ENCODE measurements at regions not wholly inside any gene's neighbourhood (a gene's known extent, or its start where the extent isn't known, plus 50 kb on each side); places are given as distances from the start of the nearest gene placed in this dataset.
"Not testable (repeated sequence)": the region's sequence is repeated elsewhere in the genome, so short reads cannot be mapped to it uniquely, and the experiment has no call there.

- DNase-seq: no peak
Observed at GRCh38 chr15:60275624-60276023, 122.2 kb downstream of the ANXA2 start.

- no peak for DNase-seq
Observed at GRCh38 chr15:60278879-60279278, 118.9 kb downstream of the ANXA2 start.

DNA sequence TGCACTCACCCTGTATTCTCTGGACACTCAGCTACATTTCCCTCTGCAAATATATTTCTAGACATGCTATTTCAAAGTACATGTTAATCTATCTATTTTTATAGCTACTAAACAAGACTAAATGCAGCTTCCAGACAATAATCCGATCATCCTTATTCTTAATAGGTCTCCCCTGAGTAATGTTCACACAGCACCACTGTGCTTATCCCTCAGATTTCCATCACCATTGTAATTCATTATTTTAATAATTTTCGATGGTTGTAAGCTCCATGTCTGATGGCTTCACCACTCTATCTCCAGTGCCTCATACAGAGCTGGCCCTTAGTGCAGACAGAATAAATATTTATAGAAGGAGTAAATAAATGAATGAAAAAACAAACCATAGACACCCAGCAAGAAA, 117.5 kb downstream of the ANXA2 start:
- no peak for DNase-seq

DNA sequence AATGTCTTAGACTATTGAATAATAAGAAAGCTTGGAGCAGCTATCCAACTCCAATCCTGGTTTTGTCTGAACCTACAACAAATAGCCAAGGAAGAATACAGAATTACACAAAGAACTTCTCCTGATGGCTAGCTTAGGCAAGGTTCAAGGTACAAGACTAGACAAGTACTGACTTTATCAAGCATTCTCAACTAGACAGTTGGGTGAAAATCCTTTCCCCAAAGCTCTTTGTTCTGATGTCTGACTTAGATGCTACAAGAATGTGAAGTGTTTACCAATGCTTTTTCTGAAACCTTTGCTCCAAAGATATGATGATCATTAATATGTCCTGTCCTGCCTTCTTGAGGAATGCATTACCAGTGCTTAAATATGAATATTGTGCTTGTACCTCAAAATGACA, 113.8 kb downstream of the ANXA2 start:
- no peak for DNase-seq

GRCh38 chr15:60295901-60296300, 101.9 kb downstream of the ANXA2 start:
- not testable (repeated sequence) for DNase-seq

- no peak for DNase-seq
Observed at GRCh38 chr15:60297047-60297446, 100.7 kb downstream of the ANXA2 start.

Measured in kidney glomerular epithelial cell (primary cell).